HEK293 (cell line): ENCODE measurements at regions not wholly inside any gene's neighbourhood (a gene's known extent, or its start where the extent isn't known, plus 50 kb on each side); places are given as distances from the start of the nearest gene placed in this dataset.

Source experiments
- CTCF ChIA-PET: fragments of 350-600 bp; formaldehyde crosslinking; extraction: SDS; loops from one replicate; lab custom pipeline; 2021; ENCODE audit warnings: antibody characterized with exemption; lab: Yijun Ruan, JAX
- POLR2A ChIA-PET: fragments of 300-600 bp; formaldehyde crosslinking; extraction: SDS; loops from one replicate; lab custom pipeline; 2020; ENCODE audit warnings: antibody characterized with exemption, inconsistent platforms; lab: Yijun Ruan, JAX
- H3K27ac ChIP-seq: fragments of 200-500 bp; sonication (Bioruptor generic); 2 replicates; pipeline ENCODE4 v1.5.1; 2014; ENCODE audit warnings: low read depth, low read length, control low read depth, inconsistent platforms; ENCODE audit errors: extremely low read depth
- H3K36me3 ChIP-seq, 2 experiments: fragments of 200-500 bp in 1 of 2; sonication (Bioruptor generic) in 1 of 2; 1 replicate in 1 of 2; 2 replicates in 1 of 2; pipeline ENCODE4 v1.5.1; 2014 to 2017; ENCODE audit warnings: inconsistent platforms in 2 of 2, low read length in 2 of 2; ENCODE audit not compliant: control insufficient read depth in 2 of 2, insufficient read depth in 1 of 2
- H3K4me1 ChIP-seq: fragments of 200-500 bp; sonication (Bioruptor generic); 2 replicates; pipeline ENCODE4 v1.5.1; 2014; ENCODE audit warnings: mild to moderate bottlenecking, low read length, inconsistent platforms; ENCODE audit not compliant: control insufficient read depth, insufficient read depth
- H3K4me3 ChIP-seq: 2 replicates; pipeline ENCODE4 v1.5.1; 2011; ENCODE audit warnings: low read depth, mild to moderate bottlenecking, control low read depth, low read length, moderate library complexity
- H3K9me3 ChIP-seq: fragments of 200-500 bp; sonication (Bioruptor generic); 2 replicates; pipeline ENCODE4 v1.5.1; 2014; ENCODE audit warnings: low read depth, low read length, inconsistent platforms; ENCODE audit not compliant: control insufficient read depth, insufficient read depth
- IKZF3 ChIP-seq: fragments of 450-650 bp; IDR thresholded peaks from 2 replicates; pipeline ENCODE4 v1.5.0; 2018; ENCODE audit warnings: missing biosample characterization, mild to moderate bottlenecking, missing genetic modification characterization, moderate library complexity
- KLF9 ChIP-seq: fragments of 450-650 bp; formaldehyde crosslinking; IDR thresholded peaks from 2 replicates; pipeline ENCODE4 v1.5.1; 2016; ENCODE audit warnings: missing biosample characterization, missing genetic modification characterization, low read depth
- PATZ1 ChIP-seq: fragments of 450-650 bp; formaldehyde crosslinking; IDR thresholded peaks from 2 replicates; pipeline ENCODE4 v1.5.1; 2016; ENCODE audit warnings: missing biosample characterization, missing genetic modification characterization
- PRDM6 ChIP-seq: fragments of 450-650 bp; formaldehyde crosslinking; IDR thresholded peaks from 2 replicates; pipeline ENCODE4 v1.5.1; 2017; ENCODE audit warnings: missing biosample characterization, missing genetic modification characterization
- TRIM28 ChIP-seq: IDR thresholded peaks from 2 replicates; pipeline ENCODE4 v1.6.1; 2011; ENCODE audit warnings: low read length, control low read depth, borderline replicate concordance
- WT1 ChIP-seq: fragments of 450-650 bp; formaldehyde crosslinking; IDR thresholded peaks from 2 replicates; pipeline ENCODE4 v1.5.1; 2016; ENCODE audit warnings: missing biosample characterization, missing genetic modification characterization
- ZBTB1 ChIP-seq: fragments of 450-650 bp; formaldehyde crosslinking; IDR thresholded peaks from 2 replicates; pipeline ENCODE4 v1.5.1; 2016; ENCODE audit warnings: missing biosample characterization, missing genetic modification characterization
- ZFP3 ChIP-seq: fragments of 450-650 bp; formaldehyde crosslinking; IDR thresholded peaks from 2 replicates; pipeline ENCODE4 v1.5.1; 2016; ENCODE audit warnings: low read depth, missing biosample characterization, missing genetic modification characterization
- ZNF157 ChIP-seq: fragments of 450-650 bp; formaldehyde crosslinking; IDR thresholded peaks from 2 replicates; pipeline ENCODE4 v1.5.1; 2016; ENCODE audit warnings: missing biosample characterization, missing genetic modification characterization
- ZNF19 ChIP-seq: fragments of 450-650 bp; formaldehyde crosslinking; IDR thresholded peaks from 2 replicates; pipeline ENCODE4; 2016; ENCODE audit warnings: missing biosample characterization, missing genetic modification characterization, low read depth
- ZNF24 ChIP-seq: fragments of 450-650 bp; formaldehyde crosslinking; IDR thresholded peaks from 2 replicates; pipeline ENCODE4 v1.5.1; 2016; ENCODE audit warnings: missing biosample characterization, missing genetic modification characterization
- ZNF433 ChIP-seq: fragments of 450-650 bp; formaldehyde crosslinking; IDR thresholded peaks from 2 replicates; pipeline ENCODE4 v1.5.1; 2016; ENCODE audit warnings: missing biosample characterization, missing genetic modification characterization, low read depth
- ZNF510 ChIP-seq: fragments of 450-650 bp; formaldehyde crosslinking; IDR thresholded peaks from 2 replicates; pipeline ENCODE4 v1.5.1; 2018; ENCODE audit warnings: mild to moderate bottlenecking, missing genetic modification characterization, missing biosample characterization; ENCODE audit not compliant: insufficient replicate concordance
- ZNF621 ChIP-seq: fragments of 450-650 bp; formaldehyde crosslinking; IDR thresholded peaks from 2 replicates; pipeline ENCODE4 v1.5.1; 2017; ENCODE audit warnings: missing biosample characterization, missing genetic modification characterization
- ZNF624 ChIP-seq: fragments of 450-650 bp; formaldehyde crosslinking; IDR thresholded peaks from 2 replicates; pipeline ENCODE4 v1.5.1; 2017; ENCODE audit warnings: missing biosample characterization, missing genetic modification characterization
- ZNF626 ChIP-seq: fragments of 450-650 bp; sonication (Bioruptor Pico); formaldehyde crosslinking; IDR thresholded peaks from 2 replicates; pipeline ENCODE4 v1.5.1; 2018; ENCODE audit warnings: missing biosample characterization, missing genetic modification characterization, inconsistent platforms
- ZNF776 ChIP-seq: fragments of 450-650 bp; formaldehyde crosslinking; IDR thresholded peaks from 2 replicates; pipeline ENCODE4 v1.5.0; 2017; ENCODE audit warnings: missing biosample characterization, missing genetic modification characterization, borderline replicate concordance
- ZNF792 ChIP-seq: fragments of 450-650 bp; formaldehyde crosslinking; IDR thresholded peaks from 2 replicates; pipeline ENCODE4 v1.5.1; 2016; ENCODE audit warnings: missing biosample characterization, missing genetic modification characterization
- ZSCAN4 ChIP-seq: fragments of 450-650 bp; formaldehyde crosslinking; IDR thresholded peaks from 2 replicates; pipeline ENCODE4 v1.5.1; 2017; ENCODE audit warnings: missing biosample characterization, missing genetic modification characterization
- TF ChIP-seq, protein P1 (sequence below): fragments of 450-650 bp; formaldehyde crosslinking; IDR thresholded peaks from 2 replicates; pipeline ENCODE4 v1.5.1; 2016; ENCODE audit warnings: missing biosample characterization, missing genetic modification characterization

DNA sequence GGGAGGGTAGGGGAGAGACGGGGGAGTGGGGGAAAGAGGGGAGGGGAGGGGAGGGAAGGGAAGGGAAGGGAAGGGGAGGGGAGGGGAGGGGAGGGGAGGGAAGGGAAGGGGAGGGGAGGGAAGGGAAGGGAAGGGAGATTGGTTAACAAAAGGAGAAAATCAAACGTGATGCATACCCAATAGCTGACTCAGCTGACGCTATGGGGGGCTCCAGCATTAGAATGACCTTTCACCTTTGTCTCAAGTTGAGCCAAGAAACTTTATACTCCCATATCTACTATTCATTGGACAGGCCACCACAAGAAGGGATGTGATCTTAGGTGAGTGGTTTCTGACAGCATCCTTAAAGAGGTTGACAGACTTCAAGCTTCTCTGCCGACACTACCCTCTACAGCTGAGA, 432.8 kb upstream of the CDH5 start:
- TF ChIP-seq ZNF776 (tag by site-specific recombination) (no peak), PATZ1 (no peak), ZNF792 (tag by site-specific recombination) (no peak), ZNF626 (tag by site-specific recombination) (no peak), WT1 (no peak), ZNF621 (tag by site-specific recombination) (no peak), ZFP3 (no peak), ZNF433 (tag by site-specific recombination) (no peak), IKZF3 (tag by site-specific recombination) (no peak)
- TF ChIP-seq, protein P1, sequence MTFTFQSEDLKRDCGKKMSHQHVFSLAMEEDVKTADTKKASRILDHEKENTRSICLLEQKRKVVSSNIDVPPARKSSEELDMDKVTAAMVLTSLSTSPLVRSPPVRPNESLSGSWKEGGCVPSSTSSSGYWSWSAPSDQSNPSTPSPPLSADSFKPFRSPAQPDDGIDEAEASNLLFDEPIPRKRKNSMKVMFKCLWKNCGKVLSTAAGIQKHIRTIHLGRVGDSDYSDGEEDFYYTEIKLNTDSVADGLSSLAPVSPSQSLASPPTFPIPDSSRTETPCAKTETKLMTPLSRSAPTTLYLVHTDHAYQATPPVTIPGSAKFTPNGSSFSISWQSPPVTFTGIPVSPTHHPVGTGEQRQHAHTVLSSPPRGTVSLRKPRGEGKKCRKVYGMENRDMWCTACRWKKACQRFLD (tag by site-specific recombination) = no peak
- Histone ChIP-seq H3K4me3 (no peak overlapping the region), H3K36me3 (no peaks in the 10 kb centered on the region), H3K9me3 (no peaks in the 10 kb centered on the region), H3K27ac (no peak overlapping the region), H3K4me1 (no peaks in the 10 kb centered on the region)
- CTCF ChIA-PET = no interaction called here
- POLR2A ChIA-PET = no interaction called here

GRCh38 chr16:65932350-65933072, 434.0 kb upstream of the CDH5 start:
- Histone ChIP-seq H3K27ac (no peak overlapping the region), H3K36me3 (no peaks in the 10 kb centered on the region), H3K9me3 (no peaks in the 10 kb centered on the region), H3K4me3 (no peak overlapping the region), H3K4me1 (no peaks in the 10 kb centered on the region)
- TF ChIP-seq ZBTB1 (tag by site-specific recombination) (no peak), KLF9 (no peak), ZNF624 (tag by site-specific recombination) (no peak), TRIM28 (no peak), ZSCAN4 (tag by site-specific recombination) (no peak), ZNF510 (no peak), ZNF157 (tag by site-specific recombination) (no peak), IKZF3 (tag by site-specific recombination) (no peak), ZNF24 (tag by site-specific recombination) (no peak), PRDM6 (tag by site-specific recombination) (no peak), ZNF19 (no peak)
- POLR2A ChIA-PET = interaction anchor here (0.6 kb wide), 1 partner anchor 864 kb away, joined by 3 read pairs; no protein-coding TSS in a partner anchor
- CTCF ChIA-PET = interaction anchor here (0.7 kb wide), 1 partner anchor 713 kb away, joined by 3 read pairs; no protein-coding TSS in a partner anchor
